GM12878 (cell line): ENCODE measurements at regions not wholly inside any gene's neighbourhood (a gene's known extent, or its start where the extent isn't known, plus 50 kb on each side); places are given as distances from the start of the nearest gene placed in this dataset.

Experiments
- ATAC-seq: fragments of 200-7000 bp; cut with Tn5 transposase; 3 replicates; pipeline ENCODE4 v1.9.1; 2020; ENCODE audit warnings: mild to moderate bottlenecking, moderate library complexity
- BruUV-seq: library from RNA; stranded (reverse); fragments of 400-500 nt; replicated peaks from 2 replicates; lab custom pipeline; 2021; lab: Mats Ljungman, UMichigan
- CTCF ChIA-PET: fragments of 300-600 bp; sonication (Branson Sonifier 250); formaldehyde crosslinking; extraction: SDS; loops from one replicate; lab custom pipeline; 2021; ENCODE audit warnings: inconsistent platforms; lab: Yijun Ruan, JAX
- POLR2A ChIA-PET: fragments of 350-600 bp; formaldehyde crosslinking; extraction: SDS; loops from one replicate; lab custom pipeline; 2021; ENCODE audit warnings: inconsistent platforms; lab: Charles Lee
- RAD21 ChIA-PET: fragments of 300-600 bp; sonication (Branson Sonifier 250); formaldehyde crosslinking; loops from one replicate; lab custom pipeline; 2023; ENCODE audit warnings: antibody characterized with exemption; ENCODE audit not compliant: unreplicated experiment; lab: Charles Lee
- SMC1A ChIA-PET: fragments of 300-600 bp; sonication (Branson Sonifier 250); formaldehyde crosslinking; loops from one replicate; lab custom pipeline; 2023; ENCODE audit not compliant: unreplicated experiment, uncharacterized antibody; lab: Charles Lee
- DNase-seq: peaks from one replicate; pipeline ENCODE4 v3.0.0-alpha.2; 2011; ENCODE audit warnings: low read depth, low spot score
- FAIRE-seq: peaks from 3 replicates; lab custom pipeline; 2011; peaks lifted over from hg19 to GRCh38; lab: Jason Lieb, UNC
- H2AFZ ChIP-seq: 2 replicates; pipeline ENCODE4 v1.6.0; 2011; ENCODE audit warnings: low read depth, low read length, control low read depth; ENCODE audit not compliant: control insufficient read depth
- H3K27ac ChIP-seq: 2 replicates; pipeline ENCODE4 v1.5.1; 2011; ENCODE audit warnings: control low read depth; ENCODE audit not compliant: control insufficient read depth, insufficient read depth
- H3K27me3 ChIP-seq, 2 experiments: replicated peaks in 1 of 2; 2 replicates each; pipeline versions ENCODE4 v1.6.0 to v1.6.1; 2011; ENCODE audit warnings: low read length in 1 of 2; ENCODE audit not compliant: control insufficient read depth in 2 of 2, insufficient read depth in 2 of 2
- H3K36me3 ChIP-seq, 2 experiments: 2 replicates each; pipeline ENCODE4 v1.5.1; 2011; ENCODE audit warnings: low read length in 1 of 2; ENCODE audit not compliant: control insufficient read depth in 2 of 2, insufficient read depth in 2 of 2
- H3K4me1 ChIP-seq: 2 replicates; pipeline ENCODE4 v1.6.1; 2011; ENCODE audit warnings: mild to moderate bottlenecking, low read length, moderate library complexity, mixed read lengths; ENCODE audit not compliant: control insufficient read depth, insufficient read depth
- H3K4me2 ChIP-seq: 2 replicates; pipeline ENCODE4 v1.6.0; 2011; ENCODE audit warnings: control low read depth; ENCODE audit not compliant: control insufficient read depth, insufficient read depth
- H3K4me3 ChIP-seq: fragments of 200-600 bp; sonication (generic); 2 replicates; pipeline ENCODE4 v1.5.1; 2016
- H3K79me2 ChIP-seq: 2 replicates; pipeline ENCODE4 v1.6.0; 2011; ENCODE audit warnings: low read length; ENCODE audit not compliant: control insufficient read depth, insufficient read depth
- H3K9ac ChIP-seq: 2 replicates; pipeline ENCODE4 v1.8.0; 2011; ENCODE audit warnings: low read length, control low read depth, mixed read lengths; ENCODE audit not compliant: control insufficient read depth, insufficient read depth
- H3K9me3 ChIP-seq: replicated peaks from 3 replicates; pipeline ENCODE4 v1.5.1; 2011; ENCODE audit warnings: mild to moderate bottlenecking, low read length; ENCODE audit not compliant: control insufficient read depth, insufficient read depth
- H4K20me1 ChIP-seq: 2 replicates; pipeline ENCODE4 v1.6.0; 2011; ENCODE audit not compliant: control insufficient read depth, insufficient read depth
- BRCA1 ChIP-seq: IDR thresholded peaks from 2 replicates; pipeline ENCODE4 v1.6.1; 2011; ENCODE audit warnings: low read depth, low read length, improper control_type of control experiment
- EGR1 ChIP-seq, 2 experiments: IDR thresholded peaks; 1 replicate in 1 of 2; 2 replicates in 1 of 2; pipeline ENCODE4 v1.6.1; 2011 to 2012; ENCODE audit warnings: low read depth in 2 of 2, low read length in 2 of 2, borderline replicate concordance in 1 of 2, mild to moderate bottlenecking in 1 of 2, moderate library complexity in 1 of 2
- ETV6 ChIP-seq, 2 experiments: fragments of 450-650 bp in 1 of 2; IDR thresholded peaks in 1 of 2; conservative IDR thresholded peaks in 1 of 2; 2 replicates each; pipeline ENCODE4 v1.6.1; 2014; ENCODE audit warnings: antibody characterized with exemption in 1 of 2, borderline replicate concordance in 1 of 2, low read depth in 1 of 2, mild to moderate bottlenecking in 1 of 2, moderate library complexity in 1 of 2
- FOXM1 ChIP-seq: IDR thresholded peaks from 2 replicates; pipeline ENCODE4 v1.6.1; 2012; ENCODE audit warnings: low read depth, mild to moderate bottlenecking, inconsistent platforms, low read length, moderate library complexity
- GATAD2B ChIP-seq: fragments of 450-650 bp; conservative IDR thresholded peaks from 2 replicates; pipeline ENCODE4 v1.6.1; 2017; ENCODE audit warnings: low read depth, mild to moderate bottlenecking, moderate library complexity
- PAX8 ChIP-seq: fragments of 450-650 bp; IDR thresholded peaks from 2 replicates; pipeline ENCODE4 v1.6.1; 2017; ENCODE audit warnings: mild to moderate bottlenecking, moderate library complexity
- SREBF1 ChIP-seq: IDR thresholded peaks from 2 replicates; pipeline ENCODE4 v1.6.1; 2012; ENCODE audit warnings: mild to moderate bottlenecking, low read length
- TCF12 ChIP-seq: IDR thresholded peaks from 2 replicates; pipeline ENCODE4 v1.6.1; 2011; ENCODE audit warnings: low read depth, mild to moderate bottlenecking, low read length
- ZZZ3 ChIP-seq: IDR thresholded peaks from 2 replicates; pipeline ENCODE4 v1.6.1; 2011; ENCODE audit warnings: low read depth; ENCODE audit not compliant: control insufficient read depth, insufficient read length
- WGBS: methylation state at CpG from one replicate; pipeline ENCODE4 v1.1.6; 2016; ENCODE audit warnings: low lambda C conversion rate; ENCODE audit not compliant: insufficient replicate concordance, insufficient coverage; ENCODE audit errors: missing lambda C conversion rate; 5-methylcytosine and 5-hydroxymethylcytosine counted together
- in situ Hi-C: fragments of 300-500 bp; cut with MboI; formaldehyde crosslinking; loops from 9 replicates; pipeline ENCODE4 v1.14.3; 2018; ENCODE audit warnings: mixed read lengths
- intact Hi-C: fragments of 100-400 bp; cut with micrococcal nuclease; formaldehyde crosslinking; loops from one replicate; pipeline ENCODE4 v1.14.2; 2022; ENCODE audit not compliant: unreplicated experiment
- TF ChIP-seq, protein P1 (sequence below): fragments of 450-650 bp; IDR thresholded peaks from 2 replicates; pipeline ENCODE4 v1.6.1; 2016; ENCODE audit warnings: mild to moderate bottlenecking, moderate library complexity, borderline replicate concordance
- TF ChIP-seq, protein P2 (sequence below): fragments of 450-650 bp; IDR thresholded peaks from 2 replicates; pipeline ENCODE4 v1.6.1; 2017; ENCODE audit warnings: mild to moderate bottlenecking, moderate library complexity
- TF ChIP-seq, protein P3 (sequence below): fragments of 450-650 bp; IDR thresholded peaks from 2 replicates; pipeline ENCODE4 v1.6.1; 2016; ENCODE audit warnings: mild to moderate bottlenecking

DNA sequence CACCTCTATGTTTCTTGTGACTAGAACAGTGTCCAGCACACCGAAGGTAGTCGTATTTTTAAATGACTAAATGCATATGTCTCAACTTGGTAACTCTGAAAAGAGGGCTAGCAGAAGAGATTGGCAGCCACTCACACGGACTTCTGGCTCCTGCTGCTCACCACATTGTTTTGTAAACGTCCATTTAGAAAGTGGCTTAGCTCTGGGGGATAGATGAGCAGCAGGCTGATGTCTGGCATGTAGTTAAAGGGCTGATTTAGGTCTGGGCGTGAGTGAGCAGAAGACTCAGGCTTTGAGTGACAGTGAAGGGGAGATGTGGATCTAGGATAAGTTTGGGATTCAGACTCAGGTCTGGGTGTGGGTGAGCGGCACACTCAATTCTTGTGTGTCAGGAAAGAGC lies 372.9 kb upstream of the HS6ST1 start (continued):
- TF ChIP-seq, protein P1, sequence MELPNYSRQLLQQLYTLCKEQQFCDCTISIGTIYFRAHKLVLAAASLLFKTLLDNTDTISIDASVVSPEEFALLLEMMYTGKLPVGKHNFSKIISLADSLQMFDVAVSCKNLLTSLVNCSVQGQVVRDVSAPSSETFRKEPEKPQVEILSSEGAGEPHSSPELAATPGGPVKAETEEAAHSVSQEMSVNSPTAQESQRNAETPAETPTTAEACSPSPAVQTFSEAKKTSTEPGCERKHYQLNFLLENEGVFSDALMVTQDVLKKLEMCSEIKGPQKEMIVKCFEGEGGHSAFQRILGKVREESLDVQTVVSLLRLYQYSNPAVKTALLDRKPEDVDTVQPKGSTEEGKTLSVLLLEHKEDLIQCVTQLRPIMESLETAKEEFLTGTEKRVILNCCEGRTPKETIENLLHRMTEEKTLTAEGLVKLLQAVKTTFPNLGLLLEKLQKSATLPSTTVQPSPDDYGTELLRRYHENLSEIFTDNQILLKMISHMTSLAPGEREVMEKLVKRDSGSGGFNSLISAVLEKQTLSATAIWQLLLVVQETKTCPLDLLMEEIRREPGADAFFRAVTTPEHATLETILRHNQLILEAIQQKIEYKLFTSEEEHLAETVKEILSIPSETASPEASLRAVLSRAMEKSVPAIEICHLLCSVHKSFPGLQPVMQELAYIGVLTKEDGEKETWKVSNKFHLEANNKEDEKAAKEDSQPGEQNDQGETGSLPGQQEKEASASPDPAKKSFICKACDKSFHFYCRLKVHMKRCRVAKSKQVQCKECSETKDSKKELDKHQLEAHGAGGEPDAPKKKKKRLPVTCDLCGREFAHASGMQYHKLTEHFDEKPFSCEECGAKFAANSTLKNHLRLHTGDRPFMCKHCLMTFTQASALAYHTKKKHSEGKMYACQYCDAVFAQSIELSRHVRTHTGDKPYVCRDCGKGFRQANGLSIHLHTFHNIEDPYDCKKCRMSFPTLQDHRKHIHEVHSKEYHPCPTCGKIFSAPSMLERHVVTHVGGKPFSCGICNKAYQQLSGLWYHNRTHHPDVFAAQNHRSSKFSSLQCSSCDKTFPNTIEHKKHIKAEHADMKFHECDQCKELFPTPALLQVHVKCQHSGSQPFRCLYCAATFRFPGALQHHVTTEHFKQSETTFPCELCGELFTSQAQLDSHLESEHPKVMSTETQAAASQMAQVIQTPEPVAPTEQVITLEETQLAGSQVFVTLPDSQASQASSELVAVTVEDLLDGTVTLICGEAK: no peak
- TF ChIP-seq GATAD2B (no peak), FOXM1 (no peak), ZZZ3 (no peak), PAX8 (no peak), ETV6 (conservative IDR thresholded peaks at IDR 0.05 in 1 of 2, IDR thresholded peaks at IDR 0.05 in 1 of 2; ENCODE audit: borderline replicate concordance in 1 of 2, low read depth in 1 of 2) (no peak)

DNA sequence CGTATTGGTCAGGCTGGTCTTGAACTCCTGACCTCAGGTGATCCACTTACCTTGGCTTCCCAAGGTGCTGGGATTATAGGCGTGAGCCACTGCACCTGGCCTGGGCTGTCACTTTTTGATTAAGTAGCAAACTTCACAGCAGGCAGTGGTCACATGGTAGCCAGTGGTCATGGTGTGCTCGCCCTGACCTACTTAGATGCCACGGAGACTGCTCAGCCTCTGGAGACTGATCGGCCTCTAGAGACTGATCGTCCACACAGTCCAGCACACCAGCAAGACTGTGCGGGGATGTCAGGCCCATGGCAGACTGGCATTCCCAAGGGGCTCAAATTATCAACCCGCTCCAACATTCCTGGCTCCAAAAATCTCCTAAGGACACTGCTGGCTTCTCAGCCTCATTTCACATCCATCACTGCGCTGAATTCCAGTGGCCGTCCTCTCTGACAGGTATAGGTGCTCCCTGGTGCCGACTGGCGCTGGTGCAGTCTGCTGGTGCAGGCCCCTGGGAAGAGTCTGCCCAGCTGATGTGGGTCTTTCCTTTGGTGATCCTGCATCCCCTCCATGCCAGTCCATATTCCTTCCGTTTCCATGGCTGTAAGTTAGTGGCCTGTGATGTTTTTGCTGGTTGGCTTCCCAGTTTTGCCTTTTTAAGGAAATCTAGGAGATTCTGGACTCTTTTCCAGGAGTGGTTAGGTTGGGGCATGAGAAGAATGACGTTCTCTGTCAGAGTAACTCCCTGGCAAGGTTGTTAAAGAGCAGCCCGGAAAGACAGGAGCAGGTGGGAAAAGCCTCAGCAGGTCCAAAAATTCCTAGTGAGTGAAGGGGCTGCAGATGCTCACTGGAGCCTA lies 374.5 kb upstream of the HS6ST1 start:
- 34% methylated on average over 15 of the region's 15 CpGs for WGBS
- no peaks in the 10 kb centered on the region for H3K9me3 ChIP-seq
- FAIRE-seq (no peak), DNase-seq (no peak), ATAC-seq (no peak)
- no peak overlapping the region for H3K4me2 ChIP-seq
- no peaks in the 10 kb centered on the region for H3K4me1 ChIP-seq
- no TSS peak for BruUV-seq
- no peaks in the 10 kb centered on the region for H4K20me1 ChIP-seq
- in situ Hi-C loops (no loop called here), intact Hi-C loops (no loop called here)
- no peak overlapping the region for H3K27ac ChIP-seq
- RAD21 ChIA-PET: no interaction called here
- CTCF ChIA-PET: no interaction called here
- SMC1A ChIA-PET: no interaction called here
- no peak overlapping the region for H3K9ac ChIP-seq
- no peak overlapping the region for H3K4me3 ChIP-seq
- no peak overlapping the region for H2AFZ ChIP-seq
- POLR2A ChIA-PET: no interaction called here
- H3K79me2 ChIP-seq: no peaks in the 10 kb centered on the region
- peaks cover 0 to 1% of the 10 kb centered on the region in 2 experiments; a peak in 1 of 4 replicates for H3K27me3 ChIP-seq
- no peaks in the 10 kb centered on the region for H3K36me3 ChIP-seq
- TF ChIP-seq EGR1 (IDR thresholded peaks at IDR 0.05; ENCODE audit: borderline replicate concordance in 1 of 2, low read depth in 2 of 2, low read length in 2 of 2): no peak
- TF ChIP-seq, protein P2, sequence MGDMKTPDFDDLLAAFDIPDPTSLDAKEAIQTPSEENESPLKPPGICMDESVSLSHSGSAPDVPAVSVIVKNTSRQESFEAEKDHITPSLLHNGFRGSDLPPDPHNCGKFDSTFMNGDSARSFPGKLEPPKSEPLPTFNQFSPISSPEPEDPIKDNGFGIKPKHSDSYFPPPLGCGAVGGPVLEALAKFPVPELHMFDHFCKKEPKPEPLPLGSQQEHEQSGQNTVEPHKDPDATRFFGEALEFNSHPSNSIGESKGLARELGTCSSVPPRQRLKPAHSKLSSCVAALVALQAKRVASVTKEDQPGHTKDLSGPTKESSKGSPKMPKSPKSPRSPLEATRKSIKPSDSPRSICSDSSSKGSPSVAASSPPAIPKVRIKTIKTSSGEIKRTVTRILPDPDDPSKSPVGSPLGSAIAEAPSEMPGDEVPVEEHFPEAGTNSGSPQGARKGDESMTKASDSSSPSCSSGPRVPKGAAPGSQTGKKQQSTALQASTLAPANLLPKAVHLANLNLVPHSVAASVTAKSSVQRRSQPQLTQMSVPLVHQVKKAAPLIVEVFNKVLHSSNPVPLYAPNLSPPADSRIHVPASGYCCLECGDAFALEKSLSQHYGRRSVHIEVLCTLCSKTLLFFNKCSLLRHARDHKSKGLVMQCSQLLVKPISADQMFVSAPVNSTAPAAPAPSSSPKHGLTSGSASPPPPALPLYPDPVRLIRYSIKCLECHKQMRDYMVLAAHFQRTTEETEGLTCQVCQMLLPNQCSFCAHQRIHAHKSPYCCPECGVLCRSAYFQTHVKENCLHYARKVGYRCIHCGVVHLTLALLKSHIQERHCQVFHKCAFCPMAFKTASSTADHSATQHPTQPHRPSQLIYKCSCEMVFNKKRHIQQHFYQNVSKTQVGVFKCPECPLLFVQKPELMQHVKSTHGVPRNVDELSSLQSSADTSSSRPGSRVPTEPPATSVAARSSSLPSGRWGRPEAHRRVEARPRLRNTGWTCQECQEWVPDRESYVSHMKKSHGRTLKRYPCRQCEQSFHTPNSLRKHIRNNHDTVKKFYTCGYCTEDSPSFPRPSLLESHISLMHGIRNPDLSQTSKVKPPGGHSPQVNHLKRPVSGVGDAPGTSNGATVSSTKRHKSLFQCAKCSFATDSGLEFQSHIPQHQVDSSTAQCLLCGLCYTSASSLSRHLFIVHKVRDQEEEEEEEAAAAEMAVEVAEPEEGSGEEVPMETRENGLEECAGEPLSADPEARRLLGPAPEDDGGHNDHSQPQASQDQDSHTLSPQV: no peak
- TF ChIP-seq, protein P3, sequence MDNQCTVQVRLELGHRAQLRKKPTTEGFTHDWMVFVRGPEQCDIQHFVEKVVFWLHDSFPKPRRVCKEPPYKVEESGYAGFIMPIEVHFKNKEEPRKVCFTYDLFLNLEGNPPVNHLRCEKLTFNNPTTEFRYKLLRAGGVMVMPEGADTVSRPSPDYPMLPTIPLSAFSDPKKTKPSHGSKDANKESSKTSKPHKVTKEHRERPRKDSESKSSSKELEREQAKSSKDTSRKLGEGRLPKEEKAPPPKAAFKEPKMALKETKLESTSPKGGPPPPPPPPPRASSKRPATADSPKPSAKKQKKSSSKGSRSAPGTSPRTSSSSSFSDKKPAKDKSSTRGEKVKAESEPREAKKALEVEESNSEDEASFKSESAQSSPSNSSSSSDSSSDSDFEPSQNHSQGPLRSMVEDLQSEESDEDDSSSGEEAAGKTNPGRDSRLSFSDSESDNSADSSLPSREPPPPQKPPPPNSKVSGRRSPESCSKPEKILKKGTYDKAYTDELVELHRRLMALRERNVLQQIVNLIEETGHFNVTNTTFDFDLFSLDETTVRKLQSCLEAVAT: no peak
- TF ChIP-seq TCF12: no peak
- TF ChIP-seq SREBF1: no peak
- no peak for TF ChIP-seq BRCA1
